ENCODE measurements at regions not wholly inside any gene's neighbourhood (a gene's known extent, or its start where the extent isn't known, plus 50 kb on each side); places are given as distances from the start of the nearest gene placed in this dataset.

DNA sequence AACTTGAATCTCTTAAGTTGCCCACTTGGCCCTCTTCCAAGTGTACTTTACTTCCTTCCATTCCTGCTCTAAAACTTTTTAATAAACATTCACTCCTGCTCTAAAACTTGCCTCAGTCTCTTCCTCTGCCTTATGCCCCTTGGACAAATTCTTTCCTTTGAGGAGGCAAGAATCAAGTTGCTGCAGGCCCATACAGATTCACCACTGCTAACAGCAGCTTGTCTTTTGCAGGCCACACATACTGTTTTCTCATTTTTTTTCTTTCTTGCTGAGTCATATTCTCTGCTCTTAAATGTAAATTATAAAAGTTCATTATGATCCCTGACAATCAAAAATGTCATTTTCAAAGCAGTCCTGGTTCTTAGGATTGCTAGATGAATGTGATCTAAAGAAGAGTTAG is 1820.8 kb upstream of the FLRT2 start:
- no peak overlapping the region for H3K4me2 ChIP-seq (ENCODE audit: low read length)

GRCh38 chr14:83711046-83711445 is 1818.9 kb upstream of the FLRT2 start:
- no peak overlapping the region for H3K4me3 ChIP-seq (ENCODE audit: low read length)
- no peaks in the 10 kb centered on the region for H3K36me3 ChIP-seq (ENCODE audit: insufficient read depth, low read length)
- no peaks in the 10 kb centered on the region for H3F3A ChIP-seq (ENCODE audit: insufficient read depth, low read length, poor library complexity, severe bottlenecking)
- no peak overlapping the region for H3K27ac ChIP-seq (ENCODE audit: low read length)
- no peak overlapping the region for H3K9ac ChIP-seq (ENCODE audit: low read length)
- TF ChIP-seq, protein P1, sequence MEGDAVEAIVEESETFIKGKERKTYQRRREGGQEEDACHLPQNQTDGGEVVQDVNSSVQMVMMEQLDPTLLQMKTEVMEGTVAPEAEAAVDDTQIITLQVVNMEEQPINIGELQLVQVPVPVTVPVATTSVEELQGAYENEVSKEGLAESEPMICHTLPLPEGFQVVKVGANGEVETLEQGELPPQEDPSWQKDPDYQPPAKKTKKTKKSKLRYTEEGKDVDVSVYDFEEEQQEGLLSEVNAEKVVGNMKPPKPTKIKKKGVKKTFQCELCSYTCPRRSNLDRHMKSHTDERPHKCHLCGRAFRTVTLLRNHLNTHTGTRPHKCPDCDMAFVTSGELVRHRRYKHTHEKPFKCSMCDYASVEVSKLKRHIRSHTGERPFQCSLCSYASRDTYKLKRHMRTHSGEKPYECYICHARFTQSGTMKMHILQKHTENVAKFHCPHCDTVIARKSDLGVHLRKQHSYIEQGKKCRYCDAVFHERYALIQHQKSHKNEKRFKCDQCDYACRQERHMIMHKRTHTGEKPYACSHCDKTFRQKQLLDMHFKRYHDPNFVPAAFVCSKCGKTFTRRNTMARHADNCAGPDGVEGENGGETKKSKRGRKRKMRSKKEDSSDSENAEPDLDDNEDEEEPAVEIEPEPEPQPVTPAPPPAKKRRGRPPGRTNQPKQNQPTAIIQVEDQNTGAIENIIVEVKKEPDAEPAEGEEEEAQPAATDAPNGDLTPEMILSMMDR (IDR thresholded peaks at IDR 0.05; ENCODE audit: poor library complexity, severe bottlenecking) = no peak
- no peak for TF ChIP-seq SMC3 (conservative IDR thresholded peaks at IDR 0.05; ENCODE audit: poor library complexity)
- TF ChIP-seq POLR2AphosphoS5 (IDR thresholded peaks at IDR 0.05) = no peak
- TF ChIP-seq, protein P2, sequence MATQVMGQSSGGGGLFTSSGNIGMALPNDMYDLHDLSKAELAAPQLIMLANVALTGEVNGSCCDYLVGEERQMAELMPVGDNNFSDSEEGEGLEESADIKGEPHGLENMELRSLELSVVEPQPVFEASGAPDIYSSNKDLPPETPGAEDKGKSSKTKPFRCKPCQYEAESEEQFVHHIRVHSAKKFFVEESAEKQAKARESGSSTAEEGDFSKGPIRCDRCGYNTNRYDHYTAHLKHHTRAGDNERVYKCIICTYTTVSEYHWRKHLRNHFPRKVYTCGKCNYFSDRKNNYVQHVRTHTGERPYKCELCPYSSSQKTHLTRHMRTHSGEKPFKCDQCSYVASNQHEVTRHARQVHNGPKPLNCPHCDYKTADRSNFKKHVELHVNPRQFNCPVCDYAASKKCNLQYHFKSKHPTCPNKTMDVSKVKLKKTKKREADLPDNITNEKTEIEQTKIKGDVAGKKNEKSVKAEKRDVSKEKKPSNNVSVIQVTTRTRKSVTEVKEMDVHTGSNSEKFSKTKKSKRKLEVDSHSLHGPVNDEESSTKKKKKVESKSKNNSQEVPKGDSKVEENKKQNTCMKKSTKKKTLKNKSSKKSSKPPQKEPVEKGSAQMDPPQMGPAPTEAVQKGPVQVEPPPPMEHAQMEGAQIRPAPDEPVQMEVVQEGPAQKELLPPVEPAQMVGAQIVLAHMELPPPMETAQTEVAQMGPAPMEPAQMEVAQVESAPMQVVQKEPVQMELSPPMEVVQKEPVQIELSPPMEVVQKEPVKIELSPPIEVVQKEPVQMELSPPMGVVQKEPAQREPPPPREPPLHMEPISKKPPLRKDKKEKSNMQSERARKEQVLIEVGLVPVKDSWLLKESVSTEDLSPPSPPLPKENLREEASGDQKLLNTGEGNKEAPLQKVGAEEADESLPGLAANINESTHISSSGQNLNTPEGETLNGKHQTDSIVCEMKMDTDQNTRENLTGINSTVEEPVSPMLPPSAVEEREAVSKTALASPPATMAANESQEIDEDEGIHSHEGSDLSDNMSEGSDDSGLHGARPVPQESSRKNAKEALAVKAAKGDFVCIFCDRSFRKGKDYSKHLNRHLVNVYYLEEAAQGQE (IDR thresholded peaks at IDR 0.05; ENCODE audit: borderline replicate concordance) = no peak
- no peak for TF ChIP-seq RAD21 (conservative IDR thresholded peaks at IDR 0.05)
- TF ChIP-seq TAF1 (IDR thresholded peaks at IDR 0.05; ENCODE audit: low read depth) = no peak
- no peak for TF ChIP-seq MXI1 (conservative IDR thresholded peaks at IDR 0.05; ENCODE audit: poor library complexity, severe bottlenecking)
- TF ChIP-seq EP300 (conservative IDR thresholded peaks at IDR 0.05; ENCODE audit: poor library complexity, severe bottlenecking) = no peak
- no peak for TF ChIP-seq EZH2 (IDR thresholded peaks at IDR 0.05; ENCODE audit: borderline replicate concordance, insufficient read depth, low read length, poor library complexity, severe bottlenecking)
- no peak overlapping the region for H2AFZ ChIP-seq (ENCODE audit: low read depth, low read length)
- no peaks in the 10 kb centered on the region for H4K20me1 ChIP-seq (ENCODE audit: insufficient read depth)
- no peaks in the 10 kb centered on the region for H3K79me2 ChIP-seq (replicated peaks; ENCODE audit: insufficient read depth, low read length)
- no peak overlapping the region for H3K4me2 ChIP-seq (ENCODE audit: low read length)
- H3K27me3 ChIP-seq (ENCODE audit: insufficient read depth, low read depth, low read length) = no peaks in the 10 kb centered on the region
- H3K9me3 ChIP-seq (ENCODE audit: low read length) = no peaks in the 10 kb centered on the region
- H3K9me2 ChIP-seq (ENCODE audit: insufficient read depth, low read length) = no peaks in the 10 kb centered on the region

More for the DNA sequence above, 1820.8 kb upstream of the FLRT2 start:
- Histone ChIP-seq H3K9me2 (ENCODE audit: insufficient read depth, low read length) (no peaks in the 10 kb centered on the region), H3K79me2 (replicated peaks; ENCODE audit: insufficient read depth, low read length) (no peaks in the 10 kb centered on the region), H3K9me3 (ENCODE audit: low read length) (no peaks in the 10 kb centered on the region), H4K20me1 (ENCODE audit: insufficient read depth) (no peaks in the 10 kb centered on the region), H2AFZ (ENCODE audit: low read depth, low read length) (no peak overlapping the region), H3F3A (ENCODE audit: insufficient read depth, low read length, poor library complexity, severe bottlenecking) (no peaks in the 10 kb centered on the region), H3K27ac (ENCODE audit: low read length) (no peak overlapping the region), H3K27me3 (ENCODE audit: insufficient read depth, low read depth, low read length) (no peaks in the 10 kb centered on the region), H3K9ac (ENCODE audit: low read length) (no peak overlapping the region), H3K36me3 (ENCODE audit: insufficient read depth, low read length) (no peaks in the 10 kb centered on the region), H3K4me3 (ENCODE audit: low read length) (no peak overlapping the region)
- TF ChIP-seq, protein P1 (IDR thresholded peaks at IDR 0.05; ENCODE audit: poor library complexity, severe bottlenecking) = no peak
- TF ChIP-seq MXI1 (conservative IDR thresholded peaks at IDR 0.05; ENCODE audit: poor library complexity, severe bottlenecking) (no peak), SMC3 (conservative IDR thresholded peaks at IDR 0.05; ENCODE audit: poor library complexity) (no peak), POLR2AphosphoS5 (IDR thresholded peaks at IDR 0.05) (no peak), RAD21 (conservative IDR thresholded peaks at IDR 0.05) (no peak), EP300 (conservative IDR thresholded peaks at IDR 0.05; ENCODE audit: poor library complexity, severe bottlenecking) (no peak), TAF1 (IDR thresholded peaks at IDR 0.05; ENCODE audit: low read depth) (no peak), EZH2 (IDR thresholded peaks at IDR 0.05; ENCODE audit: borderline replicate concordance, insufficient read depth, low read length, poor library complexity, severe bottlenecking) (no peak)
- TF ChIP-seq, protein P2 (IDR thresholded peaks at IDR 0.05; ENCODE audit: borderline replicate concordance) = no peak
